Trophoblast cell (in vitro differentiated cells and primary cell): ENCODE measurements at regions not wholly inside any gene's neighbourhood (a gene's known extent, or its start where the extent isn't known, plus 50 kb on each side); places are given as distances from the start of the nearest gene placed in this dataset.

ENCODE experiments used
- DNase-seq, 2 donors: peaks; one replicate each; pipeline ENCODE4 v3.0.0-alpha.2; 2016
- H2AFZ ChIP-seq: 2 replicates; pipeline ENCODE4 v1.6.1; 2013; ENCODE audit warnings: low read length, moderate library complexity, mild to moderate bottlenecking; ENCODE audit not compliant: insufficient read depth, poor library complexity
- H2AK5ac ChIP-seq: 2 replicates; pipeline ENCODE4 v1.6.1; 2013; ENCODE audit warnings: mild to moderate bottlenecking, low read length
- H2BK120ac ChIP-seq: 2 replicates; pipeline ENCODE4 v1.6.1; 2013; ENCODE audit warnings: low read length, mild to moderate bottlenecking, moderate library complexity; ENCODE audit not compliant: insufficient read depth, poor library complexity
- H2BK12ac ChIP-seq: 2 replicates; pipeline ENCODE4 v1.6.1; 2013; ENCODE audit warnings: mild to moderate bottlenecking, low read length, moderate library complexity
- H2BK5ac ChIP-seq: 2 replicates; pipeline ENCODE4 v1.6.1; 2013; ENCODE audit warnings: low read length, low read depth, moderate library complexity, mild to moderate bottlenecking; ENCODE audit not compliant: poor library complexity
- H3K14ac ChIP-seq: 2 replicates; pipeline ENCODE4 v1.6.1; 2013; ENCODE audit warnings: mild to moderate bottlenecking, low read length
- H3K18ac ChIP-seq: 2 replicates; pipeline ENCODE4 v1.6.1; 2013; ENCODE audit warnings: mild to moderate bottlenecking, low read length
- H3K23ac ChIP-seq: 2 replicates; pipeline ENCODE4 v1.6.1; 2013; ENCODE audit warnings: low read length
- H3K27ac ChIP-seq: 2 replicates; pipeline ENCODE4 v1.5.1; 2013; ENCODE audit warnings: low read depth, mild to moderate bottlenecking, inconsistent platforms, low read length, moderate library complexity
- H3K27me3 ChIP-seq: 2 replicates; pipeline ENCODE4 v1.6.1; 2013; ENCODE audit warnings: inconsistent platforms, mild to moderate bottlenecking, low read length, moderate library complexity; ENCODE audit not compliant: insufficient read depth
- H3K36me3 ChIP-seq, 2 experiments: 1 replicate in 1 of 2; 2 replicates in 1 of 2; pipeline ENCODE4 v1.6.1; 2013; ENCODE audit warnings: low read length in 2 of 2, mild to moderate bottlenecking in 2 of 2, moderate library complexity in 1 of 2; ENCODE audit not compliant: insufficient read depth in 2 of 2, control insufficient read depth in 1 of 2
- H3K4ac ChIP-seq: 2 replicates; pipeline ENCODE4 v1.6.1; 2013; ENCODE audit warnings: low read depth, mild to moderate bottlenecking, low read length, moderate library complexity
- H3K4me1 ChIP-seq, 2 experiments: 1 replicate in 1 of 2; 2 replicates in 1 of 2; pipeline ENCODE4 v1.6.1; 2013; ENCODE audit warnings: low read length in 2 of 2, mild to moderate bottlenecking in 2 of 2, moderate library complexity in 1 of 2; ENCODE audit not compliant: insufficient read depth in 2 of 2, control insufficient read depth in 1 of 2
- H3K4me2 ChIP-seq: 2 replicates; pipeline ENCODE4 v1.6.1; 2013; ENCODE audit warnings: inconsistent platforms, mild to moderate bottlenecking, low read length, moderate library complexity
- H3K4me3 ChIP-seq: 2 replicates; pipeline ENCODE4 v1.5.1; 2013; ENCODE audit warnings: mild to moderate bottlenecking, low read depth, low read length, inconsistent platforms
- H3K79me1 ChIP-seq: one replicate; pipeline ENCODE4 v1.6.1; 2013; ENCODE audit warnings: low read length
- H3K79me2 ChIP-seq: 2 replicates; pipeline ENCODE4 v1.6.1; 2013; ENCODE audit warnings: low read length, mild to moderate bottlenecking; ENCODE audit not compliant: control insufficient read depth, insufficient read depth, poor library complexity
- H3K9ac ChIP-seq: 2 replicates; pipeline ENCODE4 v1.6.1; 2013; ENCODE audit warnings: mild to moderate bottlenecking, low read length
- H3K9me3 ChIP-seq: 2 replicates; pipeline ENCODE4 v1.6.1; 2013; ENCODE audit warnings: low read depth, mild to moderate bottlenecking, control low read depth, inconsistent platforms, low read length; ENCODE audit not compliant: insufficient read depth
- H4K12ac ChIP-seq: 2 replicates; pipeline ENCODE4 v1.6.1; 2013; ENCODE audit warnings: low read depth, mild to moderate bottlenecking, low read length, moderate library complexity
- H4K8ac ChIP-seq: 2 replicates; pipeline ENCODE4 v1.6.1; 2013; ENCODE audit warnings: low read depth, mild to moderate bottlenecking, low read length, moderate library complexity
- H4K91ac ChIP-seq: one replicate; pipeline ENCODE4 v1.6.1; 2013; ENCODE audit warnings: low read depth, mild to moderate bottlenecking, low read length, moderate library complexity
- WGBS: extraction: QIAGEN DNeasy Blood & Tissue Kit; methylation state at CpG from one replicate; pipeline ENCODE4 v1.1.7; 2013; ENCODE audit warnings: missing lambda C conversion rate; ENCODE audit not compliant: insufficient read length, insufficient coverage; ENCODE audit errors: extremely low coverage; 5-methylcytosine and 5-hydroxymethylcytosine counted together

- no peaks in the 10 kb centered on the region for H3K9me3 ChIP-seq
- WGBS, result no CpG with 5 or more reads among the region's 4 CpGs
These were observed 200.0 kb upstream of the NAV2 start for GRCh38 chr11:19512618-19513017.

GRCh38 chr11:19511413-19512183 is 201.0 kb upstream of the NAV2 start:
- Histone ChIP-seq H3K4ac (no peak overlapping the region), H3K23ac (no peak overlapping the region), H4K8ac (no peak overlapping the region), H3K27me3 (no peaks in the 10 kb centered on the region), H2BK5ac (no peak overlapping the region), H4K91ac (no peak overlapping the region), H4K12ac (no peak overlapping the region), H3K36me3 (no peaks in the 10 kb centered on the region), H2AK5ac (no peak overlapping the region), H3K27ac (no peak overlapping the region), H3K9ac (no peak overlapping the region), H3K79me2 (no peaks in the 10 kb centered on the region), H3K79me1 (peaks cover 2% of the 10 kb centered on the region), H3K18ac (no peak overlapping the region), H2BK12ac (no peak overlapping the region), H3K9me3 (no peaks in the 10 kb centered on the region), H3K4me3 (no peak overlapping the region), H2AFZ (no peak overlapping the region), H3K4me1 (peaks cover 6 to 8% of the 10 kb centered on the region in 2 experiments), H3K4me2 (no peak overlapping the region), H3K14ac (no peak overlapping the region), H2BK120ac (no peak overlapping the region)
- DNase-seq, result no peak
- WGBS, result no CpG with 5 or more reads among the region's 9 CpGs

More at GRCh38 chr11:19512618-19513017, 200.0 kb upstream of the NAV2 start:
- H2AK5ac ChIP-seq, result no peak overlapping the region
- H2AFZ ChIP-seq, result no peak overlapping the region
- H2BK12ac ChIP-seq, result no peak overlapping the region
- H3K18ac ChIP-seq, result no peak overlapping the region
- no peak overlapping the region for H3K14ac ChIP-seq
- H2BK120ac ChIP-seq, result no peak overlapping the region
- H4K8ac ChIP-seq, result no peak overlapping the region
- H3K9ac ChIP-seq, result no peak overlapping the region
- no peak overlapping the region for H4K12ac ChIP-seq
- no peak overlapping the region for H3K4me3 ChIP-seq
- H3K4me1 ChIP-seq, result peaks cover 6 to 8% of the 10 kb centered on the region in 2 experiments
- H2BK5ac ChIP-seq, result no peak overlapping the region
- H3K4ac ChIP-seq, result no peak overlapping the region
- H3K27me3 ChIP-seq, result no peaks in the 10 kb centered on the region
- peak; percentile 74 to 91 for DNase-seq
- H3K79me1 ChIP-seq, result peaks cover 2% of the 10 kb centered on the region
- H4K91ac ChIP-seq, result no peak overlapping the region
- H3K23ac ChIP-seq, result no peak overlapping the region
- H3K4me2 ChIP-seq, result no peak overlapping the region
- no peaks in the 10 kb centered on the region for H3K79me2 ChIP-seq
- no peaks in the 10 kb centered on the region for H3K36me3 ChIP-seq
- no peak overlapping the region for H3K27ac ChIP-seq

DNA sequence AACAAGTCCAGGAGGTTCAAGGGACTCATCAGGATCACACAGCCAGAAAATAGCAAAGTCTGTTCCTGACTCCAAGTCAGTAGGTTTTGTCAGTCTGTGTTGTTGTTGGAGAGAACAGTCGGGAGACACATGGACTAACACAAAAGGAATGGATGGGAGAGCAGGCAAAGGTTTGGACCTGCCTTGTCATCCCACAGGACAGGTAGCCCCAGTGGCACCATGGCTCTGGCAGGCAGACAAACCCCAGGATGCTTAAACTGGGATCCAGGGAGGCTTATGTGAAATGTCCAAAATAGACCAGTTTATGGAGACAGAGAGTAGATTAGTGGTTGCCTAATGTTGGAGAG is 201.6 kb upstream of the NAV2 start:
- no peak overlapping the region for H4K12ac ChIP-seq
- no CpG with 5 or more reads among the region's 1 CpG for WGBS
- H3K9me3 ChIP-seq, result no peaks in the 10 kb centered on the region
- H3K79me2 ChIP-seq, result no peaks in the 10 kb centered on the region
- no peak overlapping the region for H2AFZ ChIP-seq
- H2BK5ac ChIP-seq, result no peak overlapping the region
- H3K4me3 ChIP-seq, result no peak overlapping the region
- H3K4me1 ChIP-seq, result peaks cover 6 to 8% of the 10 kb centered on the region in 2 experiments
- no peaks in the 10 kb centered on the region for H3K36me3 ChIP-seq
- H2BK12ac ChIP-seq, result peak overlapping the region; percentile 44
- H3K27ac ChIP-seq, result no peak overlapping the region
- DNase-seq, result no peak
- H3K79me1 ChIP-seq, result peaks cover 2% of the 10 kb centered on the region
- H3K18ac ChIP-seq, result no peak overlapping the region
- no peak overlapping the region for H2BK120ac ChIP-seq
- H3K4ac ChIP-seq, result no peak overlapping the region
- no peak overlapping the region for H2AK5ac ChIP-seq
- H3K4me2 ChIP-seq, result no peak overlapping the region
- H3K14ac ChIP-seq, result no peak overlapping the region
- no peak overlapping the region for H4K91ac ChIP-seq
- no peak overlapping the region for H3K9ac ChIP-seq
- no peak overlapping the region for H4K8ac ChIP-seq
- no peaks in the 10 kb centered on the region for H3K27me3 ChIP-seq
- H3K23ac ChIP-seq, result no peak overlapping the region

DNA sequence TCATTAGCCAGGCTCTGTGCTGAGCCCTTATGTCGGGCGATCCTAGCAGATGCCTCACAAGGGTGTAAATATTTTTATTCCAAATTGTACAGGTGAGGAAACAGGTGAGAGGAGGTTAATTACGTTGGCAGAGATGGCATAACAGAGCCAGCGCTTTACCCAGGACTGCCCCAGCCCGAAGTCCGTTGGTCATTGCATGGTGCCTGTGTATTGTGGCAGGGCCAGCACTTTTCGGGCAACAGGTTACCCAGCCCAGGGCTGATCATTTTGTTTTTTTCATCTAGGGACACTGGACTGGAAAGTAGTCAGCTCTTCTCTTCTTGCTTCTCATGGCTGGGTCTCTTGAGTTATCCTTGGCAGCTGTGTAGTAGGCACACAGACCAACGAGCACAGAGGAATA is 202.2 kb upstream of the NAV2 start:
- Histone ChIP-seq H3K4ac (no peak overlapping the region), H3K36me3 (no peaks in the 10 kb centered on the region), H2AK5ac (no peak overlapping the region), H3K4me2 (no peak overlapping the region), H3K27ac (no peak overlapping the region), H3K23ac (no peak overlapping the region), H3K79me1 (peaks cover 2% of the 10 kb centered on the region), H3K18ac (no peak overlapping the region), H4K8ac (no peak overlapping the region), H2AFZ (no peak overlapping the region), H3K9ac (no peak overlapping the region), H2BK120ac (no peak overlapping the region), H4K12ac (no peak overlapping the region), H3K27me3 (no peaks in the 10 kb centered on the region), H3K4me3 (no peak overlapping the region), H3K14ac (no peak overlapping the region), H4K91ac (no peak overlapping the region), H2BK5ac (no peak overlapping the region), H3K4me1 (peaks cover 6 to 8% of the 10 kb centered on the region in 2 experiments), H3K79me2 (no peaks in the 10 kb centered on the region), H2BK12ac (no peak overlapping the region), H3K9me3 (no peaks in the 10 kb centered on the region)
- WGBS, result no CpG with 5 or more reads among the region's 8 CpGs
- DNase-seq, result no peak
